HG02763 (cell line): ENCODE measurements at regions not wholly inside any gene's neighbourhood (a gene's known extent, or its start where the extent isn't known, plus 50 kb on each side); places are given as distances from the start of the nearest gene placed in this dataset.

ENCODE experiments used
- ATAC-seq: cut with Tn5 transposase; IDR thresholded peaks from one replicate; pipeline ENCODE4 v1.9.1; 2021; ENCODE audit warnings: mild to moderate bottlenecking, moderate library complexity; ENCODE audit not compliant: unreplicated experiment

- no peak for ATAC-seq
Observed at GRCh38 chr20:9920866-9921265, 82.0 kb upstream of the PAK5 start.

GRCh38 chr20:9919271-9920014 is 80.6 kb upstream of the PAK5 start:
- peak; percentile 91 for ATAC-seq

- no peak for ATAC-seq
Observed at GRCh38 chr20:9918348-9918747, 79.5 kb upstream of the PAK5 start.

GRCh38 chr20:9916761-9917160 is 77.9 kb upstream of the PAK5 start:
- no peak for ATAC-seq

- no peak for ATAC-seq
Observed at GRCh38 chr20:9912858-9913434, 74.1 kb upstream of the PAK5 start.

GRCh38 chr20:9912290-9912689 is 73.4 kb upstream of the PAK5 start:
- ATAC-seq: no peak

- no peak for ATAC-seq
Observed at GRCh38 chr20:9911519-9911918, 72.6 kb upstream of the PAK5 start.

GRCh38 chr20:9909167-9909566 is 70.3 kb upstream of the PAK5 start:
- ATAC-seq: no peak

GRCh38 chr20:9903048-9903655 is 64.3 kb upstream of the PAK5 start:
- no peak for ATAC-seq

GRCh38 chr20:9889270-9889981 is 50.5 kb upstream of the PAK5 start:
- no peak for ATAC-seq
